Keratinocyte (primary cell): ENCODE measurements at regions not wholly inside any gene's neighbourhood (a gene's known extent, or its start where the extent isn't known, plus 50 kb on each side); places are given as distances from the start of the nearest gene placed in this dataset.

ENCODE experiments used
- DNase-seq: peaks from one replicate; pipeline ENCODE4 v3.0.0-alpha.2; 2011; ENCODE audit warnings: low read depth, missing footprints, low spot score
- FAIRE-seq: peaks from 2 replicates; lab custom pipeline; 2011; peaks lifted over from hg19 to GRCh38; lab: Jason Lieb, UNC
- H2AFZ ChIP-seq: 2 replicates; pipeline ENCODE4 v1.6.0; 2012; ENCODE audit warnings: low read length, control low read depth, inconsistent platforms; ENCODE audit not compliant: control insufficient read depth
- H3K27ac ChIP-seq: 2 replicates; pipeline ENCODE4 v1.5.1; 2011; ENCODE audit warnings: low read length; ENCODE audit not compliant: control insufficient read depth, insufficient read depth
- H3K27me3 ChIP-seq: 3 replicates; pipeline ENCODE4 v1.6.0; 2011; ENCODE audit warnings: low read length; ENCODE audit not compliant: control insufficient read depth, insufficient read depth; ENCODE audit errors: extremely low read depth
- H3K36me3 ChIP-seq, 2 experiments: 2 replicates in 1 of 2; 3 replicates in 1 of 2; pipeline ENCODE4 v1.5.1; 2011; ENCODE audit warnings: low read length in 2 of 2, mild to moderate bottlenecking in 1 of 2; ENCODE audit not compliant: control insufficient read depth in 2 of 2, insufficient read depth in 2 of 2; ENCODE audit errors: extremely low read depth in 1 of 2
- H3K4me1 ChIP-seq: 3 replicates; pipeline ENCODE4 v1.5.1; 2011; ENCODE audit warnings: low read length; ENCODE audit not compliant: control insufficient read depth, insufficient read depth; ENCODE audit errors: extremely low read depth
- H3K4me2 ChIP-seq: 3 replicates; pipeline ENCODE4 v1.6.0; 2011; ENCODE audit warnings: low read depth, low read length; ENCODE audit not compliant: control insufficient read depth, insufficient read depth; ENCODE audit errors: extremely low read depth
- H3K4me3 ChIP-seq, 3 experiments: fragments of 200-600 bp in 1 of 3; sonication (generic) in 1 of 3; 2 replicates in 2 of 3; 3 replicates in 1 of 3; pipeline ENCODE4 v1.5.1; 2011 to 2016; ENCODE audit warnings: low read length in 3 of 3, mild to moderate bottlenecking in 3 of 3, control low read depth in 2 of 3, inconsistent platforms in 1 of 3, low read depth in 1 of 3, mixed read lengths in 1 of 3, mixed run types in 1 of 3, moderate library complexity in 1 of 3; ENCODE audit not compliant: control insufficient read depth in 2 of 3, insufficient read depth in 2 of 3; ENCODE audit errors: extremely low read depth in 1 of 3
- H3K79me2 ChIP-seq: 2 replicates; pipeline ENCODE4 v1.6.0; 2012; ENCODE audit warnings: low read length; ENCODE audit not compliant: control insufficient read depth, insufficient read depth
- H3K9ac ChIP-seq: 3 replicates; pipeline ENCODE4 v1.6.0; 2011; ENCODE audit warnings: low read length; ENCODE audit not compliant: control insufficient read depth, insufficient read depth; ENCODE audit errors: extremely low read depth
- H3K9me1 ChIP-seq: 3 replicates; pipeline ENCODE4 v1.6.0; 2011; ENCODE audit warnings: low read length; ENCODE audit not compliant: control insufficient read depth, insufficient read depth; ENCODE audit errors: extremely low read depth
- H3K9me3 ChIP-seq: 2 replicates; pipeline ENCODE4 v1.5.1; 2012; ENCODE audit warnings: low read depth, low read length; ENCODE audit not compliant: control insufficient read depth
- H4K20me1 ChIP-seq: 3 replicates; pipeline ENCODE4 v1.6.0; 2011; ENCODE audit warnings: low read length; ENCODE audit not compliant: control insufficient read depth, insufficient read depth; ENCODE audit errors: extremely low read depth
- EZH2 ChIP-seq: IDR thresholded peaks from one replicate; pipeline ENCODE4 v1.6.1; 2012; ENCODE audit warnings: inconsistent platforms, mild to moderate bottlenecking, low read length, moderate library complexity
- dilution Hi-C: fragments of 300-500 bp; cut with MboI; formaldehyde crosslinking; loops from one replicate; pipeline ENCODE4 v1.7.0; 2020; ENCODE audit warnings: low sequenced_read_pairs; ENCODE audit not compliant: extremely low pct_ligation_motif_present
- TF ChIP-seq, protein P1 (sequence below), 3 experiments: IDR thresholded peaks in 1 of 3; conservative IDR thresholded peaks in 1 of 3; optimal IDR thresholded peaks in 1 of 3; 2 replicates in 2 of 3; 3 replicates in 1 of 3; pipeline versions ENCODE3 to v1.5.1; 2011; ENCODE audit warnings: low read length in 3 of 3, mild to moderate bottlenecking in 3 of 3, moderate library complexity in 2 of 3, control low read depth in 1 of 3, inconsistent platforms in 1 of 3; ENCODE audit not compliant: insufficient read depth in 2 of 3; ENCODE audit errors: extremely low read depth in 1 of 3

DNA sequence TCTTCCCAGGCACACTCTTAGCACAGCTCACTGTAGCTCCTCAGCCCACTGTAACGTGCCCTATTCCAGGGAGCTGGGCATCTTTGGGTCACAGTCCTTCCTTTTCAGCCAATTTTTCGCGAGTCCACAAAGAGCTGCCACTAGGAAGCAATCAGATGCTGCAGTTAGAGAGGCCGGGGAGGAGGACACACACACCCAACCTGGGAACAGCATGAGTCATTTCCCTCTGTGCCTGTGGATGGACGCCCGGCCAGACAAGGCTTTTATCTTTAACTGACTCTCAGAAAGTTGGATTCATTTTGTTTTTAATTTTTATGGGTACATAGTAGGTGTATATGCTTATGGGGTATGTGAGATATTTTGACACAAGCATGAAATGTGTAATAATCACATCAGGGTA is 918.6 kb downstream of the UQCRFS1 start:
- dilution Hi-C loops, result no loop called here
- Histone ChIP-seq H3K9me1 (no peaks in the 10 kb centered on the region), H3K79me2 (no peaks in the 10 kb centered on the region), H3K4me2 (no peak overlapping the region), H3K9me3 (peaks cover 4% of the 10 kb centered on the region), H3K36me3 (no peaks in the 10 kb centered on the region), H3K4me1 (no peaks in the 10 kb centered on the region), H3K4me3 (no peak overlapping the region), H3K27ac (no peak overlapping the region), H4K20me1 (no peaks in the 10 kb centered on the region), H3K9ac (no peak overlapping the region), H3K27me3 (no peaks in the 10 kb centered on the region), H2AFZ (no peak overlapping the region)
- TF ChIP-seq, protein P1, sequence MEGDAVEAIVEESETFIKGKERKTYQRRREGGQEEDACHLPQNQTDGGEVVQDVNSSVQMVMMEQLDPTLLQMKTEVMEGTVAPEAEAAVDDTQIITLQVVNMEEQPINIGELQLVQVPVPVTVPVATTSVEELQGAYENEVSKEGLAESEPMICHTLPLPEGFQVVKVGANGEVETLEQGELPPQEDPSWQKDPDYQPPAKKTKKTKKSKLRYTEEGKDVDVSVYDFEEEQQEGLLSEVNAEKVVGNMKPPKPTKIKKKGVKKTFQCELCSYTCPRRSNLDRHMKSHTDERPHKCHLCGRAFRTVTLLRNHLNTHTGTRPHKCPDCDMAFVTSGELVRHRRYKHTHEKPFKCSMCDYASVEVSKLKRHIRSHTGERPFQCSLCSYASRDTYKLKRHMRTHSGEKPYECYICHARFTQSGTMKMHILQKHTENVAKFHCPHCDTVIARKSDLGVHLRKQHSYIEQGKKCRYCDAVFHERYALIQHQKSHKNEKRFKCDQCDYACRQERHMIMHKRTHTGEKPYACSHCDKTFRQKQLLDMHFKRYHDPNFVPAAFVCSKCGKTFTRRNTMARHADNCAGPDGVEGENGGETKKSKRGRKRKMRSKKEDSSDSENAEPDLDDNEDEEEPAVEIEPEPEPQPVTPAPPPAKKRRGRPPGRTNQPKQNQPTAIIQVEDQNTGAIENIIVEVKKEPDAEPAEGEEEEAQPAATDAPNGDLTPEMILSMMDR (optimal IDR thresholded peaks at IDR 0.05 in 1 of 3, IDR thresholded peaks at IDR 0.05 in 1 of 3, conservative IDR thresholded peaks at IDR 0.05 in 1 of 3; ENCODE audit: extremely low read depth in 1 of 3, insufficient read depth in 2 of 3, low read length in 3 of 3), result no peak
- TF ChIP-seq EZH2, result no peak
- no peak for FAIRE-seq
- no peak for DNase-seq

DNA sequence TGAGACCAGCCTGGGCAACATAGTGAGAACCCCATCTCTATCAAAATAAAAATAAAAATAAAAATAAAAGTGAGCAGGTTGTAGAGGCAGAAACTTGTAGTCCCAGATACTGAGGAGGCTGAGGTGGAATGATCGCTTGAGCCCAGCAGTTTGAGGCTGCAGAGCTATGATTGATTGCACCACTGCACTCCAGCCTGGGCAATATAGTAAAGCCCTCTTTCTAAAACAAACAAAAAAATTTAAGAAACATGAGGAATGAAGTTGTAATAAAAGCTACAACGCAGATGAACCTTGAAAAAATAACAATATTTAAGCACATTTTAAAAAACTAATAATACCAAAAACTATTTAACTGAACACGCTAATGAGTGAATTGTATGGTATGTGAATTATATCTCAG is 919.3 kb downstream of the UQCRFS1 start:
- H2AFZ ChIP-seq, result no peak overlapping the region
- no peak overlapping the region for H3K4me3 ChIP-seq
- FAIRE-seq, result no peak
- no peaks in the 10 kb centered on the region for H3K27me3 ChIP-seq
- no peaks in the 10 kb centered on the region for H3K36me3 ChIP-seq
- peaks cover 4% of the 10 kb centered on the region for H3K9me3 ChIP-seq
- no peak overlapping the region for H3K27ac ChIP-seq
- no peaks in the 10 kb centered on the region for H3K79me2 ChIP-seq
- no peaks in the 10 kb centered on the region for H3K9me1 ChIP-seq
- H3K4me2 ChIP-seq, result no peak overlapping the region
- dilution Hi-C loops, result no loop called here
- DNase-seq, result no peak
- H3K4me1 ChIP-seq, result no peaks in the 10 kb centered on the region
- no peak overlapping the region for H3K9ac ChIP-seq
- TF ChIP-seq, protein P1 (optimal IDR thresholded peaks at IDR 0.05 in 1 of 3, IDR thresholded peaks at IDR 0.05 in 1 of 3, conservative IDR thresholded peaks at IDR 0.05 in 1 of 3; ENCODE audit: extremely low read depth in 1 of 3, insufficient read depth in 2 of 3, low read length in 3 of 3), result no peak
- TF ChIP-seq EZH2, result no peak
- H4K20me1 ChIP-seq, result no peaks in the 10 kb centered on the region
